ENCODE measurements at regions not wholly inside any gene's neighbourhood (a gene's known extent, or its start where the extent isn't known, plus 50 kb on each side); places are given as distances from the start of the nearest gene placed in this dataset.

DNA sequence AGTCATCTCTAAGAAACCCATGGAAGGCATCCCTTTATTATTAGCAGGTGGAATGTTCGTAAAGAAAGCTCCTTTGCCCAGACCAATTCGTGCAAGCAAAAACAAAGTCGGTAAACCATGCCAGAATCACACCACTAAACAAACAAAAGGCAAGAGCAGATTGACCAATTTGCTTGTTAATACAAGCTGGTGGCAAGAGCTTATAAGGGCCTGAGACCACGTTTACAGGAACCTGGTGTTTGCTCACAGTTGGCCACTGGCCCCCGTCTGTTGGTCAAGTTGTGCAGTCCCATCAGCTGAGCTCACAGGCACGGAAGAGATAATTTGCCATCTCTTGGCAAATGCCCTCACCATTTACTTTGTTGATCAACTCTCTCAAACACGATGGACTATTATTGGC, 342.2 kb upstream of the MKI67 start:
- no peak for TF ChIP-seq POLR2A (IDR thresholded peaks at IDR 0.05; ENCODE audit: low read length)
- TF ChIP-seq GATA1 (IDR thresholded peaks at IDR 0.05; ENCODE audit: low read depth, low read length): no peak

All from erythroblast (primary cell).